ENCODE measurements at regions not wholly inside any gene's neighbourhood (a gene's known extent, or its start where the extent isn't known, plus 50 kb on each side); places are given as distances from the start of the nearest gene placed in this dataset.

DNA sequence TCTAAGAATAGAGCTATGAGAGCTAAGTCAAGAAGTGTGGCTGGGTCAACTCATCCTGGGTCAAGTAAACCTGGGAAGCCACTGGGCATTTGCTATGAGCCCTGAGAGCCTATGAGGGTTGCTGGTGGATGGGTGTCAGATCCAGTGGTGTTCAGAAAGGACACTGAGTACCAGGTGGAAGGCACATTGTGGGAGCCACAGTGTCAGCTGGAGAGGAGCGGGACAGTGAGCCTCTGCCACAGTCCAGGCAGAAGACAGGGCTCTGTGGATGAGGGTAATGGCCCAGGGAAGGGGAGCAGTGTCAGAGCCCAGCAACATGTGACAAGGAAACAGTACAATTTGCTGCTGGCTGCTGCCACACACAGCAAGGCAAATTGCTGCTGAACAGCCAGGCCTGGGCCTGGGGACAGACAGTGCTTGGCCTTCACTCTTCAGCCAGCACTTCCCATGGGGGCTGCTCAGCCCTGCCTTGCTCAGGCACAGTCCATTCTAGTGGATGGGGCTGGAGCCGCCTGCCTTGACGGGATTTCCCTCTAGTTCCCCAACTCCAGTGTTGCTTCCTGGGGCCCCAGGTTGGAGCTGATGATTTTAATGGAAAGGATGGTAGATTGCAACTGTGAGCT is 90.9 kb upstream of the CHST15 start:
- no peak overlapping the region for H3K27ac ChIP-seq (ENCODE audit: low read length)
- H3K9me3 ChIP-seq (ENCODE audit: control insufficient read depth, insufficient read depth, low read length), result no peaks in the 10 kb centered on the region
- no peak for DNase-seq (ENCODE audit: low read depth, low spot score)
- H3K4me1 ChIP-seq (ENCODE audit: control insufficient read depth, insufficient read depth, low read length), result no peaks in the 10 kb centered on the region
- no peaks in the 10 kb centered on the region for H3K36me3 ChIP-seq (ENCODE audit: control insufficient read depth, insufficient read depth, low read length)
- WGBS (ENCODE audit: insufficient coverage, insufficient read length), result no CpG with 5 or more reads among the region's 3 CpGs
- H3K27me3 ChIP-seq (ENCODE audit: control insufficient read depth, insufficient read depth, low read length), result no peaks in the 10 kb centered on the region
- H3K4me3 ChIP-seq (ENCODE audit: low read length), result no peak overlapping the region

GRCh38 chr10:124183617-124184016 is 90.2 kb upstream of the CHST15 start:
- WGBS (ENCODE audit: insufficient coverage, insufficient read length), result no CpG with 5 or more reads among the region's 7 CpGs
- Histone ChIP-seq H3K9me3 (ENCODE audit: control insufficient read depth, insufficient read depth, low read length) (no peaks in the 10 kb centered on the region), H3K27ac (ENCODE audit: low read length) (no peak overlapping the region), H3K4me1 (ENCODE audit: control insufficient read depth, insufficient read depth, low read length) (no peaks in the 10 kb centered on the region), H3K27me3 (ENCODE audit: control insufficient read depth, insufficient read depth, low read length) (no peaks in the 10 kb centered on the region), H3K36me3 (ENCODE audit: control insufficient read depth, insufficient read depth, low read length) (no peaks in the 10 kb centered on the region), H3K4me3 (ENCODE audit: low read length) (no peak overlapping the region)
- no peak for DNase-seq (ENCODE audit: low read depth, low spot score)

GRCh38 chr10:124182088-124182541 is 88.7 kb upstream of the CHST15 start:
- no peak overlapping the region for H3K4me3 ChIP-seq (ENCODE audit: low read length)
- no peak for DNase-seq (ENCODE audit: low read depth, low spot score)
- H3K27ac ChIP-seq (ENCODE audit: low read length), result no peak overlapping the region
- H3K4me1 ChIP-seq (ENCODE audit: control insufficient read depth, insufficient read depth, low read length), result no peaks in the 10 kb centered on the region
- H3K36me3 ChIP-seq (ENCODE audit: control insufficient read depth, insufficient read depth, low read length), result no peaks in the 10 kb centered on the region
- no peaks in the 10 kb centered on the region for H3K9me3 ChIP-seq (ENCODE audit: control insufficient read depth, insufficient read depth, low read length)
- WGBS (ENCODE audit: insufficient coverage, insufficient read length), result no CpG with 5 or more reads among the region's 17 CpGs
- no peaks in the 10 kb centered on the region for H3K27me3 ChIP-seq (ENCODE audit: control insufficient read depth, insufficient read depth, low read length)

GRCh38 chr10:124181656-124182055 is 88.3 kb upstream of the CHST15 start:
- no peak overlapping the region for H3K4me3 ChIP-seq (ENCODE audit: low read length)
- no peaks in the 10 kb centered on the region for H3K36me3 ChIP-seq (ENCODE audit: control insufficient read depth, insufficient read depth, low read length)
- WGBS (ENCODE audit: insufficient coverage, insufficient read length), result no CpG with 5 or more reads among the region's 8 CpGs
- no peaks in the 10 kb centered on the region for H3K4me1 ChIP-seq (ENCODE audit: control insufficient read depth, insufficient read depth, low read length)
- H3K9me3 ChIP-seq (ENCODE audit: control insufficient read depth, insufficient read depth, low read length), result no peaks in the 10 kb centered on the region
- H3K27me3 ChIP-seq (ENCODE audit: control insufficient read depth, insufficient read depth, low read length), result no peaks in the 10 kb centered on the region
- no peak overlapping the region for H3K27ac ChIP-seq (ENCODE audit: low read length)
- no peak for DNase-seq (ENCODE audit: low read depth, low spot score)

DNA sequence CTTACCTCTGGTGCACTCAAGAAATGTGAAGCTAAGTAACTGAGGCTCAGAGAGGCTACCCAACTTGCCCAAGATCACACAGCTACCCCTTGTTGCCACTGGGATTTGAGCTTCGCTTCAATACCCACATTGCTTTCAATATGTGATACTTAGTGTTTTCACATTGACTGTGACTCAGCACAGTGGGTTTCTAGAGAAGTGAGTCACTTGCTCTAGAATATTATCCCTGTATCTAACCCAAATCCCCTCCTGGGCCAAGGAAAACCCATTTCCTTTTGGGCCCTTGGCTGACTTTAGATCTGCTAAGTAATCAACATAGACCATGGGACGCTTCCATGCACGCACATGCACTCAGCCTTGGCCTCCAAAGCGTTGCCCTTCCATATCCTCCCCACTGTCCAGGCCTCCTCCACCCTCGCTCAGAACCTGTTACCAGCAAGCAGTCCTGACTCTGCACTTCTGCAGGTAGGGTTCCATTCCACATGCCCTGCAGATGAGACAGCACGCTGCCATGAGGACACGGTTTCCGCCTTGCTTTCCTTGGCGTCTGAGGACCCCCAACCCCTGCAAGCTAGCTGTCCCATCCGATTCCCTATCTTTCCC is 87.7 kb upstream of the CHST15 start:
- H3K36me3 ChIP-seq (ENCODE audit: control insufficient read depth, insufficient read depth, low read length), result no peaks in the 10 kb centered on the region
- no peaks in the 10 kb centered on the region for H3K9me3 ChIP-seq (ENCODE audit: control insufficient read depth, insufficient read depth, low read length)
- WGBS (ENCODE audit: insufficient coverage, insufficient read length), result no CpG with 5 or more reads among the region's 10 CpGs
- H3K27ac ChIP-seq (ENCODE audit: low read length), result no peak overlapping the region
- H3K4me3 ChIP-seq (ENCODE audit: low read length), result no peak overlapping the region
- H3K4me1 ChIP-seq (ENCODE audit: control insufficient read depth, insufficient read depth, low read length), result no peaks in the 10 kb centered on the region; the same call in 1 of the 2 replicates
- no peaks in the 10 kb centered on the region for H3K27me3 ChIP-seq (ENCODE audit: control insufficient read depth, insufficient read depth, low read length)
- DNase-seq (ENCODE audit: low read depth, low spot score), result no peak

DNA sequence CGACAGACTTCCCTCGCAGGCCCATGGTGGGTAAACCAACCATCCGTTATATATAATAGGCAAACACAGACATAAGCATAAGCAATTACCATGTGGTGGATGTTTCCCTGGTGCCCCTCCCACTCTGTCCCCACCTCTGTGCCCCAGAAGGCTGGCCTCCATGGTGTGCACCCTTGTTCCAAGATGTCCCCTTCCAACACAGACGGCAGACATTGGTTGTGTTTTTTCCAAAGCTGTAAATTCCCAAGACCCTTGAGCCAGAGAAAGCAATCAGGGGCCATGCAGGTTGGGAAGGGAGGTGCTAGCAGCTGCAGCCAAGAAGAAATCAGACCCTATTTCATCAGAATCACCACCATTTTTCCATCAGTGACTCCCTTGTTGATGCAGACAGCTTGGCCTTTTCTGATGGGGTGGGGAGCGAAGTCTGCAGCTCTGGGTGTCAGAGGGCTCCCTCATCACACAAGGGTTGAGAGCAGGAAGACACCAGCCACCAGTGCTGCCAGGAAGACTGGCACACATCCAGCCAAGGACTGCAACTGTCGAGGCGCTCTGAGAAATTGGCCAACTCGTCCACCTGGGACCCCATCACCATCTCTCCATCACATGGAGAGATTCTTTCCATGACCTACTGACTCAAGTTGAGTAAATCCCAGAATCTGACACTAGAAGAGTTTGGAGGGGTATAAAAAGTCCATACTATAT is 86.8 kb upstream of the CHST15 start:
- H3K27ac ChIP-seq (ENCODE audit: low read length), result no peak overlapping the region
- WGBS (ENCODE audit: insufficient coverage, insufficient read length), result no CpG with 5 or more reads among the region's 8 CpGs

DNA sequence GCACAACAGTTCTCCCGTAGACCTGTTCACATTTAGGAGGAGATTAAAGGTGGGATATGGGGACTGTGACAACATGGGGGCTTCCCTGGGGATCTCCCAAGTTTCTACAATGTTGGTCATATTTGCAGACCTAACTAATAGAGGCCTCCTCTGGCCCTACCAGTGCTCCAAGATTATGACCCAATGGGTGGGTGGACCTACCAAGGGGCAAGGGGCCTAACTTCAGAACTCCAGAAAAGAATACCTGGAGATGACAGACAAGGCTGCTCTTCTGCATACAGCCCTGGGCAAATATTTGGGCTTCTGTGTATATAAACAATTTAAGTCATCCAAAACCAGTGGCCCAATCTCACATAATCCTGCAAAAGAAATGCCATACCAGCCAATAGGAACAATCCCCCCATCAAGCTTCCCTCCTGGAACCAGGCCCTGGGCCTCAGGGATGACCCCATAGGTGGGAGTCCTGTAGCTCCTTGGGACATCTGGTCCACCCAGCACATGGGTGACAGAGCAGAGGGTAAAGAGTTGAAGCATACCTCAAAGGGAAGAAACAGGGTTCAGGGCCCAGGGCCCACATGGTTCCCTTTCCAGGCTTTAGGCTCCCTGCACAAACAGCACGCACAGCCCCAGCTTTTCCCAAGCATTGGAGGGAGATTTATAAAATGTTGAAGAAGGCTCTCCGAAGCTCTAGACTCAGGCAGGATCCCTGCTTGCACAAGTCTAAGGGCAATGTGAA is 86.1 kb upstream of the CHST15 start:
- H3K27ac ChIP-seq (ENCODE audit: low read length), result no peak overlapping the region
- no peak for DNase-seq (ENCODE audit: low read depth, low spot score)

More for the DNA sequence above, 86.8 kb upstream of the CHST15 start:
- Histone ChIP-seq H3K4me3 (ENCODE audit: low read length) (no peak overlapping the region), H3K27me3 (ENCODE audit: control insufficient read depth, insufficient read depth, low read length) (no peaks in the 10 kb centered on the region), H3K4me1 (ENCODE audit: control insufficient read depth, insufficient read depth, low read length) (no peaks in the 10 kb centered on the region; the same call in 1 of the 2 replicates), H3K9me3 (ENCODE audit: control insufficient read depth, insufficient read depth, low read length) (no peaks in the 10 kb centered on the region), H3K36me3 (ENCODE audit: control insufficient read depth, insufficient read depth, low read length) (no peaks in the 10 kb centered on the region)
- DNase-seq (ENCODE audit: low read depth, low spot score), result no peak

DNA sequence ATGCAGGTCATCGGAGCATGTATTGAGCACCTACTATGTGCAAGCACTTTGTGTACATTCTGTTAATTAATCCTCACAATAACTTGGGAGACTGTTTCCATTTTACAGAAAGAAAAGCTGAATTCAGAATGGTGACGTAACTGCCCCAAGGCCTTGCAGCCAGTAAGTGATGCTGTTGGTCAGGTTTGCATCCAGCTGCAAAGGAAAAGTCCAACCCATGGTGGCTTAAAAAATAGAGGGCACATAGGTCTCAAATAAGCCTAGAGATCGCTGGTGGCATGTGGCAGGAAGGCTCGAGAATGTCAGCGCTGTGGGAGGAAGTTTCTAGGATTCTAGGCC is 83.8 kb upstream of the CHST15 start:
- H3K9me3 ChIP-seq (ENCODE audit: control insufficient read depth, insufficient read depth, low read length), result no peaks in the 10 kb centered on the region
- DNase-seq (ENCODE audit: low read depth, low spot score), result no peak
- H3K27ac ChIP-seq (ENCODE audit: low read length), result no peak overlapping the region
- no peak overlapping the region for H3K4me3 ChIP-seq (ENCODE audit: low read length)
- H3K36me3 ChIP-seq (ENCODE audit: control insufficient read depth, insufficient read depth, low read length), result no peaks in the 10 kb centered on the region
- WGBS (ENCODE audit: insufficient coverage, insufficient read length), result no CpG with 5 or more reads among the region's 5 CpGs
- H3K27me3 ChIP-seq (ENCODE audit: control insufficient read depth, insufficient read depth, low read length), result no peaks in the 10 kb centered on the region
- no peaks in the 10 kb centered on the region; the same call in 1 of the 2 replicates for H3K4me1 ChIP-seq (ENCODE audit: control insufficient read depth, insufficient read depth, low read length)

More for the DNA sequence above, 86.1 kb upstream of the CHST15 start:
- no peaks in the 10 kb centered on the region for H3K27me3 ChIP-seq (ENCODE audit: control insufficient read depth, insufficient read depth, low read length)
- H3K36me3 ChIP-seq (ENCODE audit: control insufficient read depth, insufficient read depth, low read length), result no peaks in the 10 kb centered on the region
- no peaks in the 10 kb centered on the region; the same call in 1 of the 2 replicates for H3K4me1 ChIP-seq (ENCODE audit: control insufficient read depth, insufficient read depth, low read length)
- no peak overlapping the region for H3K4me3 ChIP-seq (ENCODE audit: low read length)
- H3K9me3 ChIP-seq (ENCODE audit: control insufficient read depth, insufficient read depth, low read length), result no peaks in the 10 kb centered on the region
- WGBS (ENCODE audit: insufficient coverage, insufficient read length), result no CpG with 5 or more reads among the region's 3 CpGs

GRCh38 chr10:124176349-124177179 is 83.2 kb upstream of the CHST15 start:
- no peaks in the 10 kb centered on the region for H3K9me3 ChIP-seq (ENCODE audit: control insufficient read depth, insufficient read depth, low read length)
- H3K27ac ChIP-seq (ENCODE audit: low read length), result no peak overlapping the region
- WGBS (ENCODE audit: insufficient coverage, insufficient read length), result no CpG with 5 or more reads among the region's 15 CpGs
- no peaks in the 10 kb centered on the region for H3K36me3 ChIP-seq (ENCODE audit: control insufficient read depth, insufficient read depth, low read length)
- H3K4me1 ChIP-seq (ENCODE audit: control insufficient read depth, insufficient read depth, low read length), result no peaks in the 10 kb centered on the region; the same call in 1 of the 2 replicates
- no peak overlapping the region for H3K4me3 ChIP-seq (ENCODE audit: low read length)
- no peak for DNase-seq (ENCODE audit: low read depth, low spot score)
- H3K27me3 ChIP-seq (ENCODE audit: control insufficient read depth, insufficient read depth, low read length), result no peaks in the 10 kb centered on the region

All from iPS DF 6.9 (cell line).